ENCODE measurements at regions not wholly inside any gene's neighbourhood (a gene's known extent, or its start where the extent isn't known, plus 50 kb on each side); places are given as distances from the start of the nearest gene placed in this dataset.
"Not testable (repeated sequence)": the region's sequence is repeated elsewhere in the genome, so short reads cannot be mapped to it uniquely, and the experiment has no call there.

DNA sequence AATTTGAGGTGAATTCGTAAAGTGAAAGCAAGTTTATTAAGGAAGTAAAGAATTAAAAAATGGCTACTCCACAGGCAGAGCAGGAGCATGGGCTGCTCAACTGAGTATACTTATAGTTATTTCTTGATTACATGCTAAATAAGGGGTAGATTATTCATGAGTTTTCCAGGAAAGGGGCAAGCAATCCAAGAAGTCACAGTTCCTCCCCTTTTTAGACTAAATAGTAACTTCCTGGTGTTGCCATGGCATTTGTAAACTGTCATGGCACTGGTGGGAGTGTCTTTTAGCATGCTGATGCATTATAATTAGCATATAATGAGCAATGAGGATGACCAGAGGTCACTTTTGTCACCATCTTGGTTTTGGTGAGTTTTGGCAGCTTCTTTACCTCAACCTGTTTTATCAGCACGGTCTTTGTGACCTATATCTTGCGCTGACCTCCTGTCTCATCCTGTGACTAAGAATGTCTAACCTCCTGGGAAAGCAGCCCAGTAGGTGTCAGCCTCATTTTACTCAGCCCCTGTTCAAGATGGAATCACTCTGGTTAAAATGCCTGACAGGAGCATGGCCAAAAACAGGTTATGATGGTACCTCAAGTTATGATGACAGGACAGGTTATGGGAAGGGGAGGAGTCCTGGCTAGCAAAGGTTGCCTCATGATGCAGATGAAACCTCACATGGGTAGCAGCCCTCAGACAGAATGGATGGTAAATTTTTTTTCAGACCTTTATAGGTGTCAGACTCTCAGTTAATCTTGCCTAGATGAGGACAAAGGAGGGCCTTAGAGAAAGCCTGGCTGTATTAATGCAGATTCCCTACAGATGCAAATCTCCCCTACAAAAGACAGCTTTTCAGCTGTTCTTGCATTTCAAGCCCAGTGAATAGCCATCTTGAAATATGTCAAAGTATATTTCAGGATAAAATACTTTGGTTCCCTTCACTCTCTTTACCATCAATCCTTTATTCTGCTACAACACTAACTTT, 49.7 kb downstream of the SIPA1L2 start:
- DNase-seq, result peak; percentile 16

DNA sequence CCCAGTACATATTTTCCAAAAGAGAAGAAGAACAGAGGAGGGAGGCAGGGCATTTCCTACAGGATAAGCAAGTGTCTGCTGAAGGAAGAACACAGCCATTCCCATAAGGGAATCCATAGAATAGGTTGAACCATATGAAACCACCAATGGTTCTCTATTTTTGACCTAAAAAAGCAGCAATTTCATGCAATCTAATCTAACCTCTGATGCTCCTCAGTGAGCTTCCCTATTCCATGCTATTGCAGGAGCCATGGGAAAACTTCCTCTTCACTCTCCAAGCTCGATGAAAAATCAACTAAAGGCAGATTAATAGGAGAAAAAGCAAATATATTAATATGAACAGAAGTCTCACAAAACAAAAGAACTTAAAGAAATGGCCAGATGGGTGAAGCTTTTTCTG, 50.5 kb downstream of the SIPA1L2 start:
- DNase-seq, result no peak

DNA sequence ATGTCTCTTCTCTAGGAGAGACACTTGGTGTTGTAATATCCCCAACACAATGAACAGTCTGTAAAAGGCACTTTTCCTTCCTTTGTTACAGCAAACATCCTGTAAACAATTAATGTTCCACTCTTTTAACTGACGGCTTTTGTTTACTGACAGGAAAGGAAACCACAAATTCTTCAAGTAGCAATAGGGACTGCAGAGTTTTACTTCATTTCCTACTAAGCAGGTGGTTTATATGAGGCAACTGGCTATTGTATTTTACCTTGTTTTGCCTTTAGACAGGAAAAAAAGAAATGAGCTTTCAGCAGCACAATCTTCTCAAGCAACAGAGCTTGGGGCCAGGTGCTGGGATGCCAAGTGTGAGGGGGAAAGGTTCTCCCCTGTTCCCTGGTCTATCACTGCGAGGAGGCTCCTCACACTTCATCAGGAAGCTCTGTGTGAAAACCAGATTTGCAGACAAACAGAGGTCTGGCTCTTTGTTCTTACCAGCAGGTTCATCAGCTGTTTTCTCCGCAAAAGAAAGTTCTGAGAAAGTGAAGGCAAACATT, 51.2 kb downstream of the SIPA1L2 start:
- DNase-seq, result no peak

DNA sequence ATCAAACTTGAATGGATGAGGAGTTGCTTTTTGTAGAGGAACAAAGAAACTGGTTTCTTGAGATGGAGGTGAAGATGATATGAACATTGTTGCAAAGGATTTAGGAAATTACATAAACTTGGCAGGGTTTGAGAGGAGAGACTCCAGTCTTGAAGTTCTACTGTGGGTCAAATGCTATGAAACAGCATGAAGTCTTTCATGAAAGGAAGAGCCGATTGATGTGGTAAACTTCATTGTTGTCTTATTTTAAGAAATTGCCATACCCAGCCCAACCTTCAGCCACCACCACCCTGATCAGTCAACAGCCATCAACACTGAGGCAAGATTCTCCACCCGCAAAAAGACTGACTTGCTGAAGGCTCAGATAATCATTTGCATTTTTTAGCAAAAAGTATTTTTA, 52.2 kb downstream of the SIPA1L2 start:
- DNase-seq, result no peak

DNA sequence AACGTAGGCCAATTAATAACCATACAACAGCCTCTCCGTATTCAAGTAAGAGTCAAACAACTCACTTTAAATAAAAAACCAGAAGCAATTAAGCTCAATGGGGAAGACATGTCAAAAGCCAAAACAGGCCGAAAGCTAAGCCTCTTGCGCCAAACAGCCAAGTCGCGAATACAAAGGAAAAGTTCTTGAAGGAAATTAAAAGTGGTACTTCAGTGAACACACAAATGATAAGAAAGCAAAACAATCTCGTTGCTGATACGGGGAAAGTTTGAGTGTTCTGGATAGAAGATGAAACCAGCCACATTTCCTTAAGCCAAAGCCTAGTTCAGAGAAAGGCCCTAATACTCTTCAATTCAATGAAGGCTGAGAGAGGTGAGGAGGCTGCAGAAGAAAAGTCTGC, 53.4 kb downstream of the SIPA1L2 start:
- DNase-seq, result no peak

DNA sequence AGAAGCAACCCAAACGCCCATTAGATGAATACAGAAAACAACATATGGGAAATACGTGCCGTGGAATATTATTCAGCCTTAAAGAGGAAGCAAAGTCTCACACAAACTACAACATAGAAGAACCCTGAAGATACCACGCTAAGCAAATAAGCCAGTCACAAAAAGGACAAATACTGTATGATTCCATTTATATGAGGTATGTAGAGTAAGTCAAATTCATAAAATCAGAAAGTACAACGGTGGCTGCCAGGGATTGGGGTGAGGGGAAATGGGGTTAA, 54.2 kb downstream of the SIPA1L2 start:
- DNase-seq, result no peak

DNA sequence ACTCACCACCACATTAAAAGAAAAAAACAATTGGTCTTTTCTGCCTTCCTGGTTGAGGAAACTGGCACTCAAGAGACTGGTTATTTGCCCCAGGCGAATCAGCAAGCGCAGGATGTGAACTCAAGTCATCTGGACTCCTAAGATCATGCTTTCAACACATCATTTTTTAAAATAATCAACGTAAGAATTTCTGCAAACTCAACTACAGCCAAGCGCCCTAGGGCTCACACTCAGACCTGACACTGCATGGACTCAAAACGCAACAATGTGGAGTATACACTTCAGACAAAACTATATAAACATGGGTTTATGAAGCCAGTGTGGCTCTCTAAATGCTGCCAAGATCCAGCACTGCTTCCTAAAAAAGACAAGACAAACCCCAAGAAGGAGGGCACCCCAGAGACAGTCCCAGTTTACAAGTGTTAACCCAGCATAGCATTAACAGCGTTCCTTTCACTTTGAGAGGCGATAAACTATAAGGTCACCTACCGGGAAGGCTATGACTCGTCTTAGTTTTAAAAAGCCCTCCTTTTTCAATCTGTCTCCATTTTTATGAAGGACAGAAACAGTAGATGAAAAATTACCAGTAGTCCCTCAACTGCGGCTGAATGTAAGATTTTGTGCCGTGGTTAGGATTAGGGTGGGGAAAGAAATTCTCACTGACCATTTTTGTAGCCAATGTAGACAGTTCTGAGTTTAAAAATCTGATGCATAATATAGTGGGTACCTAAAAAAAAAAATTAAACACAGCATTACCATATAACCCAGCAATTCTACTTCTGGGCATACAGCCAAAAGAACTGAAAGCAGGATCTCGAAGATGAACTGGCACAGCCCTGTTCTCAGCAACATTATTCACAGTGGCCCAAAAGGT, 54.8 kb downstream of the SIPA1L2 start:
- DNase-seq, result no peak

DNA sequence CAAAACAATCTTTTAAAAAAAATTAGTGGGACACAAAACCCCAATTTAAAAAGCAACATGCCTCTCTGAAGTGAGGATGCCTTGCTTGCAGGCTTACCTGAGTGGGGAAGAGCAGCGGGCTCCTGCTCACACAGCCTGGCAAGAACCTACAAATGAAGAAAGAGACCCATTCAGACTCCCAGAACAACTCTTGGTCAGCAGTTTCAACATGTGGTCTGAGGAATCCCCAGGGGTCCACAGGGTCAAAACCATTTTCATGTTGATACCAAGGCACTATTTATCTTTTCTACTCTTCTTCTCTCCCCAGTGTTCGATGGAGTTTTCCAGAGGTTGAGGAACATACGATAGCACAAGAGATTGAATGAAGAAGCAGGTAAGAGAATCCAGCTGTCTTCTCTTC, 55.9 kb downstream of the SIPA1L2 start:
- DNase-seq, result no peak

DNA sequence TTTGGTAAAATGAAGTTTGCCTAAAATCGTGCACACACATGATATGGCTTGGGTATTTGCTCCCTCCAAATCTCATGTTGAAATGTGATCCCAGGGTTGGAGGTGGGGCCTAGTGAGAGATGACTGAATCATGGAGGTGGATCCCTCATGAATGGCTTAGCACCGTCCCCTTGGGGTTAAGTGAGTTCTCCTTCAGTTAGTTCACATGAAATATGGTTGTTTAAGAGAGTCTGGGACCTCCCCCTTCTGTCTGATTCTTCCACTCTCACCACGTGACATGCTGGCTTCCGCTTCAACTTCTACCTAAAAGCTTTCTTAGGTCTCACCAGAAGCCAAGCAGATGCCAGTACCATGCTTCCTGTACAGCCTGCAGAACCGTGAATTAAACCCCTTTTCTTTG, 58.4 kb downstream of the SIPA1L2 start:
- DNase-seq, result no peak

DNA sequence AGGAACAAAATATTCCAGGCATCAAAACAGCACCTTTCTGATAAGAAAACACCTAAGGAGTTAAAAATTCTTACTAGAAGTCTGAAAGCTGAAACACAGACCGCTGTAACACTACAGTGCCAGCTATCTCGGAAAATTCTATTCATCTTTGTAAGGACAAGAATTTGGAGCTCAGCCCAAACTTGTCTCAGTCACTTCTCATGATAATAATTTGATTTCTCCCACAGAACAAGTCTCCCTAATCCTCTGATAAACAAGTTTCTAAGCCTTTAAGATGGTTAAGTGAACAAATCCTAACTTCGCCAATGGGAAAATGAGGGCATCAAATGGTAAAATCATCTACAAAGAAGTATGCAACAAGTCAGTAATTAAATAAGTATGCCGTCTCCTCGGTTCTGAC, 59.9 kb downstream of the SIPA1L2 start:
- DNase-seq, result no peak

DNA sequence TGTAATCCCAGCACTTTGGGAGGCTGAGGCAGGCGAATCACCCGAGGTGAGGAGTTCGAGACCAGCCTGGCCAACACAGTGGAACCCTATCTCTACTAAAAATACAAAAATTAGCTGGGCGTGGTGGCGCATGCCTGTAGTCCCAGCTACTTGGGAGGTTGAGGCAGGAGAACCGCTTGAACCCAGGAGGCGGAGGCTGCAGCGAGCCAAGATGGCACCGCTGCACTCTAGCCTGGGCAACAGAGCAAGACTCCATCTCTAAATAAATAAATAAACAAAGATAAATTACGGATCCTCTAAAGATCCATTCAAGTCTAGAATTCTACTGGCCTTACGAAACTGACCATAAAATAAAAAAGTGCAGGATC, 60.4 kb downstream of the SIPA1L2 start:
- DNase-seq, result not testable (repeated sequence)

DNA sequence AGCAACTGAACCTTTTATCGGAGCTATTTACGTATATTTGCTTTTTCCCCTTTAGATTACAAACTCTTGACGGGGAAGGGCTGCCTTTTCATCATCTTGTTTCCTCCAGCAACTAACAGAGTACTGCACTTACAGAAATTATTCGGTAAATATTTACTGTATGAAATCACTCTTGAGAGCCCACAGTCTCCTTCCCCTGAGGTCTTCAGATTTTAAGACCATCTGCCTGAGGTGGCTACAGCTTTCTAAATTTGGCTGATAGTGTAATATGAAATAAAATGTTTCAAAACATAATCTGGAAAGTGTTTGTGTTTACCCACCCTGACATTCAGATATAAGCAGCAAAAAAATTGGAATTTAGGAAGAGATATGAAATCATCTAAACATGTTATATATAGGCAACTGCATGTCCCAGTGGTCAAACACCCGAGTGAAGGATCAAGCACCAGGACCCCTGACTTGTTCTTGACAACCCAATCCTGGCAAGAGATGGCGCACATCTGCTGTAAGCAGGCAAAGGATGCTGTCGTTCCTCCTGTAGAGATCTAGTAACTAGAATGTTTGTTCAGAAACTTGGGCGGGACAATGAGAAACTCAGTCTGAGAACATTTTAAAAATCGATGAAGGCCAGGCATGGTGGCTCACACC, 60.9 kb downstream of the SIPA1L2 start:
- no peak for DNase-seq

DNA sequence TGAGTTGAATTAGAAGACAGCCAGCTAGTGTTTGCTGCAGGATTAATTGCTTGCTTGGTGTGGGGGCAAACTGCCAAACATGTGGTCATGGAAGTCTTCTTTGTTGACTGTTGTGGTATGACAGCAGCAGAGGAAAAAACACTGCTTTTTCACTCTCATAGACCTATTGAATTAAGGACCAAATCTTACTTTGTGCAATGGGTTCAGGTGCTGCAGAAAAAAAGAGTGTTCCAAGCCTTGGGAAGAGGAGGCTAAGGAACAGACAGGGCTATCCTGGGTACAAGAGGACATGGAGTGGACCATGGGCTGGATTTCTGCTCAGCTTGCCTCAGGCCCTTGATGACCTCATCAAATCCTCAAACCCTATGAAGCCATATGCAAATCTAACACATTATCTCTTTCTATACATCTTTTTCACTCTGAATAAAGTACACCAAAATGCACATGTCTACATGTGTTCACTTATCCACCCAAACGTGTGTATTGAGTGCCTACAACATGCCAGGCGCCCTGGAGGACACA, 61.5 kb downstream of the SIPA1L2 start:
- DNase-seq, result no peak

DNA sequence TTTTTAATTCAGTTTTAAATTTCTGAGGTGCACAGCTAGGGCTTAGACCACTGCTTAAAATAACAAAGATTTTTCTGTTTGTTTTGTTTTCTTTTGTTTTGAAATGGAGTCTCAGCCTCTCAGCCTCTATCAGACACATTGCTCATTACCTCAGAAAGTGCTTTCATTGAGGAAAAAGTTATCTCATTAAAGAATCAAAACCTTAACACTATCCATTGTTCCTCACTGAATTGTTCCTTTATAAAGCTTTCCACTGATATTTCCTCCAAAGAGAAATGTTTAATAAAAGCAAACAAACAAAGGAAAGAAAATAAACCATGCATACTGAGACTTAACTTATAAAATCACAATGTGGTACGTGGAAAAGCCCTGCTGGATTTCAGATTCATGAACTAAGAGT, 63.8 kb downstream of the SIPA1L2 start:
- no peak for DNase-seq

DNA sequence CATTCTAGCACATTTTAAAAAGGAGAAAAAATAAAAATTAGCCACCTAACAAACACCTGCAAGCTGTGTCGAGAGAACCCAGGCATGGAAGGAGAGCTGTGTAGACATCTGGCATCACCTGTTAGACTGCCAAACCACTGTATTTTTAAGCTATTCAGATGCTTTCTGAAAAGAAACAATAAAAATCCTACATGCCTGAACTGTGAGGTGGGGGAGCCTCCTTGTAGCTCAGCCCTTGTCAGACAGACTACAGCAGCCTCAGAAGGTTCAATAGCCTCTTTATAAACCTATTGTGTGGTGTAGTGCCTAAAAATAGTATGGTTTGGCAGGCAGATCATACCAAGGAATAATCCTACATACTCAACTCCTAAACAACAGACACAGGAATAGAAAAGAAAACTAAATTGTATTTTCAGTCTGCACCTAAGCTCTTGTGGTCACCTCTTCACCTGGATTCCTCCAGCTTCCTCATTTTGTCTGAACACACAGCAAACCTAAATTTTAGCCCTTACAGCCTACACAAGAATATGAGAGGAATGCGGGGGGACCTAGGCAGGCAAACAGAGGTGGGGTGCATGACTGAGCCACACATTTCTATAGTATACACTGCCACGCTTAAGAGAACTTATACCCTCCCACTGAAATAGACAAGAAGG, 67.0 kb downstream of the SIPA1L2 start:
- DNase-seq, result no peak

DNA sequence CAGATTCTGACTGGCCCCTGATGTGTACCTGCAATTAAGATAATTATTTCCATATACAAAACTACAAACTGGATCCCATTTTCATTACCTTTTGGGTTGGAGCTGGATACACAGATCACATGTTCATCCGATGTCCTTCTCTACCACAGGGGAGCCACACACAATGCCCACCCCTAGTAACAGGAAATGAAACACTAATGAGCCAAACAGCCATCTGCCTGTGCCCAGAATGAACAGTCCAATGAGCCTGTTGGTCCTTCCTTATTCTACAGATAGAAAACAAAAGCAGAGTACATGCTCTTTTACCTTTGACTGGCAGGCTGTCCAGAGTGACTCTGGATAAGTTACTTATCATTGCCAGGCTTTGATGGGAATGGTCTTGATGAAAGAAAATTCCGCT, 68.6 kb downstream of the SIPA1L2 start:
- no peak for DNase-seq

DNA sequence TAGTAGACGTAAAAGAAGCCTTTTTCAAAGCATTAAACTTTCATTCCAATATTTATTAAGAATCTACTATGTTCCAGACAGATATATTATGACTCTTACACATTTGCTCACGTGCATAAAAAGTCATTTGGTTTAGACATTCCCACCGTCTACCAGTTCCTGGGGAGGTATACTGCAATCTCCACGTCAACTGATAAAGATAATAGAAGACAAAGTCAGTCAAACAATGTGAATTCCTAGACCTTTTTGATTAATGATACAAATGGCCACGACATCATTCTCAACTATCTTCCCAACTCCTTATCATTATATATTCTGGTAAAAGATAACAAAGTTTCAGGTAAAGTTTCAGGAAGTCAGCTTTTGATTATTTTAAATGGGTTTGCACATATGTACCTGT, 69.0 kb downstream of the SIPA1L2 start:
- DNase-seq, result no peak

DNA sequence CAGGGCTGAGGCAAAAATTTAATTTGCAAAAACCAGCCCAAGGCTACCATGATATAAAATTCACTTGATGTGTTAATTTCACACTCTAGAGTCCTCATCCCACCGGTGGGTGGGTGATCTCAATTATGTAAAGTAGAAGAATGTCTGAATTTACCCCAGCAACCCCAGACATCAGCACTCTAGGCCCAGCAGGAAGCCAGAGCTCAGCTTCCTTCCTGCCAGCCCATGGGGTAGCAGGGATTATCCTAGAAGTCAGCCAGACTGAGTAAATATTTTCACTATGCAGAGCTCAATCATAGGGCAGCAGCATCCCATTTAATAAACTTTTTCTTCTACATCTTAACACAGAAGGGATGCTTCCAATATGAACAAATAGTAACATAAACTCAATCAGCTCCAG, 71.0 kb downstream of the SIPA1L2 start:
- no peak for DNase-seq

DNA sequence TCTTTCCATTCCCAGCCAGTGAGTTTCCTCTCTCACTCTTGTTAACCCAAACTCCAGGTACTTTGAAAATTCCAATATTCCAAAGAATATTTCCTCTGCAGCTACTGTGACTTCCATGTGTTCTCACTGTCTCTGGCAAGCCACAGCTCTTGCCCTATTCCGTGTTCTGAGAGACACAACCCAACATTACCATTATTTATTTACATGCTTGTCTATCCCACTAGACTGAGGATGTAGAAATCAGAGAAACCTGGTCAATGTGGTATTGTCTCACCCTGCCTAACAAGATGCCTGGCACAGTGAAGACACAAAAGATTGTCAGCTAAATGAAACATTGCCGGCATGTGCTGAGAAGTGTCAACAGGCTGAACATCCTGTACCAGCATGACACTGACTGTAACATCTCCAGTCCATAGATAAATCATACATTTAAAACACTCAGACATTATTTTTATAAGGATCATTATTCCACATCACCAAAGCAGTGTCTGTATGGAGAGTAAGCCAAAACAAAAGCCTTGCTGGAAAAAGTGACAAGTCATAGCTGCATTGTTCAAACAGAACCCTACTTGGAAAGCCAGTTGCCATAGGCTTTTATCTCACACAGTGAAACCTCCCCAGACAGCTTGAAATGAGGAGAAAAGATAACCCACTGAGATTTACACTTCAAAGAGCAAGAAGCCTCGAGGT, 72.3 kb downstream of the SIPA1L2 start:
- no peak for DNase-seq

DNA sequence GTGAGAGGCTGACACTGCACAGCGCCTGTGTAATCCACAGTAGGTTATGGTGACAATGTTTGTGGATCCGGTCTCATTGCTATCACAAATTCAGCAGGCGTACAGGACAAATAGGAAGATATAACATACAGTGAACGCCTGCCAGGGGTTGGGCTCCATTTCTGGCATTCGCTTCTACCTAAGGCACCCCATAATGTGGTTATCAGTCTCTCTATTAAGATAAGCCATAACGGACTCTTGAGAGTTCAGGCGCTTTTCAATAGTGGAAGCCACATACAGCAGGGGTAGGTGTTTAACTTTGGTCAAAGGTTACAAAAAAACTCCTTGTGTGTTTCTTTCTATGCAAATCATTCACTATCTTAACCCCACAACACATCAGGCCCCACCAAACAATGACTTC, 72.8 kb downstream of the SIPA1L2 start:
- no peak for DNase-seq

DNA sequence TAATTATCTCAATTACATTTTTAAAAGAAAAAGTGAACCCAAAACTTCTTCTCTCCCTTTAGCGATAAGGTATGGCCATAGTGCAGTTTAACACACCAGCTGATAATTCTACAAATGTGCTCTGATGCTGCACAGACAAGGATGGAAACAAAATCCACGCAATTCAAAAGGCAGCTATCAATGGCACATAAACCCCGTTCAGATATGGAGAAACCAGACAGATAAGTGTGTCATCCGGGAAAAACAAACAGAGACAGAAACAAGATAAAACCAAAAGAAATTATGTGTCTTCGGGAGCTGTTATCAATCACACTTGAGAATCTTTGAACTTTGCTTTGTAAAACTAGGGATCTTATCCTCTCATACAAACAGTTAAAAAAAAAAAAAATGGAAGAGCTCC, 73.6 kb downstream of the SIPA1L2 start:
- no peak for DNase-seq

All from activated naive CD4-positive, alpha-beta T cell treated with Interleukin-2 at 50 U/mL for 16 hours (primary cell).